ENCODE measurements at regions not wholly inside any gene's neighbourhood (a gene's known extent, or its start where the extent isn't known, plus 50 kb on each side); places are given as distances from the start of the nearest gene placed in this dataset.

DNA sequence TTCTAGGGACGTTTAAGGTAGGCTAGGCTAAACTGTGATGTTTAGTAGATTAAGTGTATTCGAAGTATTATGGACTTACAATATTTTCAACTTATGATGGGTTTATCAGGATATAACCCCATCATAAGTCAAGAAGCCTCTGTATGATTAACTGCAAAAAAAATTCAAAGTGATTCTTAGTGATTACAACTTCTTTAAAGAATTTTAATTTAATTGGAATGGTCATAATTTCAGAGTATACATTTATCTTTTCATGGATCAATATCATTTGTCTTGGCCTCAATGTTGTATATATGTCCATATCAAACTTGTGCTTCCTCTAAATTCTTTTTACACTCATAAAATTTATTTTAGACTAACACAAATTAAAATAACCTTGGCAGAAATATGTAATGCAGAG is 183.3 kb upstream of the LRP1B start (continued):
- TF ChIP-seq TAF1 (IDR thresholded peaks at IDR 0.05; ENCODE audit: low read depth, low read length) = no peak
- TF ChIP-seq GABPA (IDR thresholded peaks at IDR 0.05; ENCODE audit: borderline replicate concordance, insufficient read depth, low read length) = no peak
- TF ChIP-seq, protein P1, sequence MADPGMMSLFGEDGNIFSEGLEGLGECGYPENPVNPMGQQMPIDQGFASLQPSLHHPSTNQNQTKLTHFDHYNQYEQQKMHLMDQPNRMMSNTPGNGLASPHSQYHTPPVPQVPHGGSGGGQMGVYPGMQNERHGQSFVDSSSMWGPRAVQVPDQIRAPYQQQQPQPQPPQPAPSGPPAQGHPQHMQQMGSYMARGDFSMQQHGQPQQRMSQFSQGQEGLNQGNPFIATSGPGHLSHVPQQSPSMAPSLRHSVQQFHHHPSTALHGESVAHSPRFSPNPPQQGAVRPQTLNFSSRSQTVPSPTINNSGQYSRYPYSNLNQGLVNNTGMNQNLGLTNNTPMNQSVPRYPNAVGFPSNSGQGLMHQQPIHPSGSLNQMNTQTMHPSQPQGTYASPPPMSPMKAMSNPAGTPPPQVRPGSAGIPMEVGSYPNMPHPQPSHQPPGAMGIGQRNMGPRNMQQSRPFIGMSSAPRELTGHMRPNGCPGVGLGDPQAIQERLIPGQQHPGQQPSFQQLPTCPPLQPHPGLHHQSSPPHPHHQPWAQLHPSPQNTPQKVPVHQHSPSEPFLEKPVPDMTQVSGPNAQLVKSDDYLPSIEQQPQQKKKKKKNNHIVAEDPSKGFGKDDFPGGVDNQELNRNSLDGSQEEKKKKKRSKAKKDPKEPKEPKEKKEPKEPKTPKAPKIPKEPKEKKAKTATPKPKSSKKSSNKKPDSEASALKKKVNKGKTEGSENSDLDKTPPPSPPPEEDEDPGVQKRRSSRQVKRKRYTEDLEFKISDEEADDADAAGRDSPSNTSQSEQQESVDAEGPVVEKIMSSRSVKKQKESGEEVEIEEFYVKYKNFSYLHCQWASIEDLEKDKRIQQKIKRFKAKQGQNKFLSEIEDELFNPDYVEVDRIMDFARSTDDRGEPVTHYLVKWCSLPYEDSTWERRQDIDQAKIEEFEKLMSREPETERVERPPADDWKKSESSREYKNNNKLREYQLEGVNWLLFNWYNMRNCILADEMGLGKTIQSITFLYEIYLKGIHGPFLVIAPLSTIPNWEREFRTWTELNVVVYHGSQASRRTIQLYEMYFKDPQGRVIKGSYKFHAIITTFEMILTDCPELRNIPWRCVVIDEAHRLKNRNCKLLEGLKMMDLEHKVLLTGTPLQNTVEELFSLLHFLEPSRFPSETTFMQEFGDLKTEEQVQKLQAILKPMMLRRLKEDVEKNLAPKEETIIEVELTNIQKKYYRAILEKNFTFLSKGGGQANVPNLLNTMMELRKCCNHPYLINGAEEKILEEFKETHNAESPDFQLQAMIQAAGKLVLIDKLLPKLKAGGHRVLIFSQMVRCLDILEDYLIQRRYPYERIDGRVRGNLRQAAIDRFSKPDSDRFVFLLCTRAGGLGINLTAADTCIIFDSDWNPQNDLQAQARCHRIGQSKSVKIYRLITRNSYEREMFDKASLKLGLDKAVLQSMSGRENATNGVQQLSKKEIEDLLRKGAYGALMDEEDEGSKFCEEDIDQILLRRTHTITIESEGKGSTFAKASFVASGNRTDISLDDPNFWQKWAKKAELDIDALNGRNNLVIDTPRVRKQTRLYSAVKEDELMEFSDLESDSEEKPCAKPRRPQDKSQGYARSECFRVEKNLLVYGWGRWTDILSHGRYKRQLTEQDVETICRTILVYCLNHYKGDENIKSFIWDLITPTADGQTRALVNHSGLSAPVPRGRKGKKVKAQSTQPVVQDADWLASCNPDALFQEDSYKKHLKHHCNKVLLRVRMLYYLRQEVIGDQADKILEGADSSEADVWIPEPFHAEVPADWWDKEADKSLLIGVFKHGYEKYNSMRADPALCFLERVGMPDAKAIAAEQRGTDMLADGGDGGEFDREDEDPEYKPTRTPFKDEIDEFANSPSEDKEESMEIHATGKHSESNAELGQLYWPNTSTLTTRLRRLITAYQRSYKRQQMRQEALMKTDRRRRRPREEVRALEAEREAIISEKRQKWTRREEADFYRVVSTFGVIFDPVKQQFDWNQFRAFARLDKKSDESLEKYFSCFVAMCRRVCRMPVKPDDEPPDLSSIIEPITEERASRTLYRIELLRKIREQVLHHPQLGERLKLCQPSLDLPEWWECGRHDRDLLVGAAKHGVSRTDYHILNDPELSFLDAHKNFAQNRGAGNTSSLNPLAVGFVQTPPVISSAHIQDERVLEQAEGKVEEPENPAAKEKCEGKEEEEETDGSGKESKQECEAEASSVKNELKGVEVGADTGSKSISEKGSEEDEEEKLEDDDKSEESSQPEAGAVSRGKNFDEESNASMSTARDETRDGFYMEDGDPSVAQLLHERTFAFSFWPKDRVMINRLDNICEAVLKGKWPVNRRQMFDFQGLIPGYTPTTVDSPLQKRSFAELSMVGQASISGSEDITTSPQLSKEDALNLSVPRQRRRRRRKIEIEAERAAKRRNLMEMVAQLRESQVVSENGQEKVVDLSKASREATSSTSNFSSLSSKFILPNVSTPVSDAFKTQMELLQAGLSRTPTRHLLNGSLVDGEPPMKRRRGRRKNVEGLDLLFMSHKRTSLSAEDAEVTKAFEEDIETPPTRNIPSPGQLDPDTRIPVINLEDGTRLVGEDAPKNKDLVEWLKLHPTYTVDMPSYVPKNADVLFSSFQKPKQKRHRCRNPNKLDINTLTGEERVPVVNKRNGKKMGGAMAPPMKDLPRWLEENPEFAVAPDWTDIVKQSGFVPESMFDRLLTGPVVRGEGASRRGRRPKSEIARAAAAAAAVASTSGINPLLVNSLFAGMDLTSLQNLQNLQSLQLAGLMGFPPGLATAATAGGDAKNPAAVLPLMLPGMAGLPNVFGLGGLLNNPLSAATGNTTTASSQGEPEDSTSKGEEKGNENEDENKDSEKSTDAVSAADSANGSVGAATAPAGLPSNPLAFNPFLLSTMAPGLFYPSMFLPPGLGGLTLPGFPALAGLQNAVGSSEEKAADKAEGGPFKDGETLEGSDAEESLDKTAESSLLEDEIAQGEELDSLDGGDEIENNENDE (IDR thresholded peaks at IDR 0.05; ENCODE audit: insufficient replicate concordance, low read length) = no peak
- TF ChIP-seq SIRT6 (IDR thresholded peaks at IDR 0.05; ENCODE audit: low read length) = no peak

Data from H1 (cell line).